ENCODE measurements at regions not wholly inside any gene's neighbourhood (a gene's known extent, or its start where the extent isn't known, plus 50 kb on each side); places are given as distances from the start of the nearest gene placed in this dataset.

- no peak for DNase-seq (ENCODE audit: low read depth, low spot score)
- no peak for ATAC-seq
- ChIA-PET POLR2A (no interaction called here), RAD21 (ENCODE audit: low non-redundant PET in 1 of 2, low total read pairs in 2 of 2, uncharacterized antibody in 2 of 2, unreplicated experiment in 2 of 2) (no interaction called here), CTCF (no interaction called here)
- intact Hi-C loops (cut with micrococcal nuclease) = no loop called here
- BruUV-seq (replicated peaks) = no TSS peak
- Histone ChIP-seq H3K4me1 (ENCODE audit: control insufficient read depth in 1 of 2, insufficient read depth in 2 of 2, low read length in 2 of 2) (no peaks in the 10 kb centered on the region), H3K9me2 (ENCODE audit: insufficient read depth) (no peaks in the 10 kb centered on the region), H3K27me3 (ENCODE audit: insufficient read depth, low read length) (no peaks in the 10 kb centered on the region), H4K20me1 (ENCODE audit: insufficient read depth) (no peaks in the 10 kb centered on the region), H3K4me3 (replicated peaks in 1 of 2; ENCODE audit: low read depth in 1 of 2, low read length in 2 of 2) (no peak overlapping the region), H3K36me3 (ENCODE audit: control insufficient read depth in 1 of 2, insufficient read depth in 2 of 2, low read length in 2 of 2) (no peaks in the 10 kb centered on the region), H3K79me2 (ENCODE audit: insufficient read depth, low read length) (no peaks in the 10 kb centered on the region), H3K4me2 (ENCODE audit: low read length) (no peak overlapping the region), H3K9ac (ENCODE audit: low read length) (no peak overlapping the region), H3K9me3 (ENCODE audit: control insufficient read depth in 1 of 2, insufficient read depth in 1 of 2, low read depth in 1 of 2, low read length in 2 of 2) (no peaks in the 10 kb centered on the region), H3K27ac (ENCODE audit: low read depth, low read length) (no peak overlapping the region), H2AFZ (ENCODE audit: low read depth, low read length, poor library complexity, severe bottlenecking) (no peak overlapping the region)
- no peak for TF ChIP-seq TCF7L2 (IDR thresholded peaks at IDR 0.05; ENCODE audit: borderline replicate concordance, extremely low read depth, insufficient read depth, insufficient read length)
- no peak for TF ChIP-seq EZH2phosphoT487 (IDR thresholded peaks at IDR 0.05; ENCODE audit: borderline replicate concordance)
- no peak for TF ChIP-seq RAD21 (IDR thresholded peaks at IDR 0.05; ENCODE audit: low read depth)
- TF ChIP-seq SP1 (IDR thresholded peaks at IDR 0.05; ENCODE audit: low read depth) = no peak
- no peak for TF ChIP-seq CBX3 (IDR thresholded peaks at IDR 0.05; ENCODE audit: low read depth)
- no peak for TF ChIP-seq EGR1 (IDR thresholded peaks at IDR 0.05; ENCODE audit: low read depth)
- no peak for TF ChIP-seq FOSL1 (IDR thresholded peaks at IDR 0.05; ENCODE audit: low read depth)
Observed at GRCh38 chr13:72544042-72544441, 183.4 kb downstream of the MZT1 start.

- Histone ChIP-seq H2AFZ (ENCODE audit: low read depth, low read length, poor library complexity, severe bottlenecking) (no peak overlapping the region), H3K4me1 (ENCODE audit: control insufficient read depth in 1 of 2, insufficient read depth in 2 of 2, low read length in 2 of 2) (no peaks in the 10 kb centered on the region), H3K27ac (ENCODE audit: low read depth, low read length) (no peak overlapping the region), H4K20me1 (ENCODE audit: insufficient read depth) (no peaks in the 10 kb centered on the region), H3K27me3 (ENCODE audit: insufficient read depth, low read length) (no peaks in the 10 kb centered on the region), H3K79me2 (ENCODE audit: insufficient read depth, low read length) (no peaks in the 10 kb centered on the region), H3K4me2 (ENCODE audit: low read length) (no peak overlapping the region), H3K9ac (ENCODE audit: low read length) (no peak overlapping the region), H3K9me2 (ENCODE audit: insufficient read depth) (no peaks in the 10 kb centered on the region), H3K36me3 (ENCODE audit: control insufficient read depth in 1 of 2, insufficient read depth in 2 of 2, low read length in 2 of 2) (no peaks in the 10 kb centered on the region), H3K4me3 (replicated peaks in 1 of 2; ENCODE audit: low read depth in 1 of 2, low read length in 2 of 2) (no peak overlapping the region), H3K9me3 (ENCODE audit: control insufficient read depth in 1 of 2, insufficient read depth in 1 of 2, low read depth in 1 of 2, low read length in 2 of 2) (no peaks in the 10 kb centered on the region)
- ATAC-seq (no peak), DNase-seq (ENCODE audit: low read depth, low spot score) (no peak)
- intact Hi-C loops (cut with micrococcal nuclease) = no loop called here
- no TSS peak for BruUV-seq (replicated peaks)
- no peak for TF ChIP-seq EZH2 (IDR thresholded peaks at IDR 0.05)
- TF ChIP-seq MAX (IDR thresholded peaks at IDR 0.05) = no peak
- TF ChIP-seq ELF1 (IDR thresholded peaks at IDR 0.05; ENCODE audit: borderline replicate concordance, low read depth) = no peak
- RAD21 ChIA-PET (ENCODE audit: low non-redundant PET in 1 of 2, low total read pairs in 2 of 2, uncharacterized antibody in 2 of 2, unreplicated experiment in 2 of 2) = no interaction called here
- CTCF ChIA-PET = no interaction called here
- POLR2A ChIA-PET = no interaction called here
Observed at GRCh38 chr13:72542241-72542640, 185.2 kb downstream of the MZT1 start.
